GM18502 (cell line): ENCODE measurements at regions not wholly inside any gene's neighbourhood (a gene's known extent, or its start where the extent isn't known, plus 50 kb on each side); places are given as distances from the start of the nearest gene placed in this dataset.
"Not testable (repeated sequence)": the region's sequence is repeated elsewhere in the genome, so short reads cannot be mapped to it uniquely, and the experiment has no call there.

Experiments
- ATAC-seq: cut with Tn5 transposase; IDR thresholded peaks from one replicate; pipeline ENCODE4 v1.9.1; 2021; ENCODE audit warnings: mild to moderate bottlenecking; ENCODE audit not compliant: unreplicated experiment, poor library complexity

DNA sequence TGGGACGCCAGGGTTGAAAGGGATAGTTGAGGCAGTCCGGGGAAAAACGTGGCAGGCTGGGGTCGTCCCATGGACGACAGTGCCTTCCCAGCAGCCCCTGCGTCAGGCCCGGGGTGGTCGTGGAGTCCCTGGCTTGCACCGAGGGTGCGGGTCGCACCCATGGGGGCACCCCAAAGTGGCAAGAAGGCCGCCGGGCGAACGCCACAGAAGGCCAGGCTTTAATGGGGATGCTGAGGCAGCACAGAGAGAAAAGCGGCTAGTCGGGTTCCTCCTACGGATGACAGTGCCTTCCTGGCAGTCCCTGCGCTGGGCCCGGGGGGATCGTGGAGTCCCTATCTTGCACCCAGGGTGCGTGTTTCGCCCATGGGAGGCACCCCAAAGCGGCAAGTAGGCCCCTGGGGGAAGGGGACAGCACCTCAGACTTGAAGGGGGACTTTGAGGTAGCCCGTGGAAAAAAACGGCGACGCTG, 158.6 kb upstream of the ALG10B start:
- ATAC-seq, result no peak

DNA sequence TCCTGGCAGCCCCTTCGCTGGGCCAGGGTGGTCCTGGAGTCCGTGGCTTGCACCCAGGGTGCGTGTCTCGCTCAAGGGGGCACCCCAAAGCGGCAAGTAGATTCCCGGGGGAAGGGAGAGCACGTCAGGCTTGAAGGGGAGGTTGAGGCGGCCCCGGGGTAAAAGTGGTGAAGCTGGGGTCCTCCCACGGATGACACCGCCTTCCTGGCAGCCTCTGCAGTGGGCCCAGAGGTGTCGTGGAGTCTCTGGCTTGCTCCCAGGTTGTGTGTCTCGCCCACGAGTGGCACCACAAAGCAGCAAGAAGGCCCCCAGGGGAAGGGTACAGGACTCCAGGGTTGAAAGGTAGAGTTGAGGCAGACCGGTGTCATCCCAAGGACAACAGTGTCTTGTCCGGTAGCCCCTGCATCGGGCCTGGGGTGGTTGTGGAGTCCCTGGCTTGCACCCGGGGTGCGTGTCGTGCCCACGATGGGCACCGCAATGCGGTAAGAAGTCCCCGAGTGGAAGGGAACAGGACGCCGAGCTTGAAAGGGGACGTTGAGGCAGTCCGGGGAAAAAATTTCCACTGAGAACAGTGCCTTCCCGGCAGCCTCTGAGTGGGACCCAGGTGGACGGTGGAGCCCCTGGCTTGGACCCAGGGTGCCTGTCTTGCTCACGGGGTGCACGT, 158.0 kb upstream of the ALG10B start:
- no peak for ATAC-seq

DNA sequence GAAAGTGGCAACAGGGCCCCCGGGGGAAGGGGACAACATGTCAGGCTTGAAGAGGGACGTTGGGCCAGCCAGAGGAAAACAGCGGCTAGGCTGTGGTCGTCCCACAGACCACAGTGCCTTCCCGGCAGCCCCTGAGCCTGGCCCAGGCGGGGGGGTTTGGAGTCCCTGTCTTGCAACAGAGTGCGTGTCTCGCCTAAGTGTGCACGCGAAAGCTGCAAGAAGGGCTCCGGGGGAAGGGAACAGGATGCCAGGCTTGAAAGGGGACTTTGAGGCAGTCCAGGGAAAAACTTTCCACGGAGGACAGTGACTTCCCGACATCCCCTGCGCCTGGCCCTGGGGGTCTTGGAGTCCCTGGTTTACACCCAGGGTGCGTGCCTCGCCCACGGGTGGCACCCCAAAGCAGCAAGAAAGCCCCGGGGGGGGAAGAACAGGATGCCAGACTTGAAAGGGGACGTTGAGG, 157.5 kb upstream of the ALG10B start:
- no peak for ATAC-seq

DNA sequence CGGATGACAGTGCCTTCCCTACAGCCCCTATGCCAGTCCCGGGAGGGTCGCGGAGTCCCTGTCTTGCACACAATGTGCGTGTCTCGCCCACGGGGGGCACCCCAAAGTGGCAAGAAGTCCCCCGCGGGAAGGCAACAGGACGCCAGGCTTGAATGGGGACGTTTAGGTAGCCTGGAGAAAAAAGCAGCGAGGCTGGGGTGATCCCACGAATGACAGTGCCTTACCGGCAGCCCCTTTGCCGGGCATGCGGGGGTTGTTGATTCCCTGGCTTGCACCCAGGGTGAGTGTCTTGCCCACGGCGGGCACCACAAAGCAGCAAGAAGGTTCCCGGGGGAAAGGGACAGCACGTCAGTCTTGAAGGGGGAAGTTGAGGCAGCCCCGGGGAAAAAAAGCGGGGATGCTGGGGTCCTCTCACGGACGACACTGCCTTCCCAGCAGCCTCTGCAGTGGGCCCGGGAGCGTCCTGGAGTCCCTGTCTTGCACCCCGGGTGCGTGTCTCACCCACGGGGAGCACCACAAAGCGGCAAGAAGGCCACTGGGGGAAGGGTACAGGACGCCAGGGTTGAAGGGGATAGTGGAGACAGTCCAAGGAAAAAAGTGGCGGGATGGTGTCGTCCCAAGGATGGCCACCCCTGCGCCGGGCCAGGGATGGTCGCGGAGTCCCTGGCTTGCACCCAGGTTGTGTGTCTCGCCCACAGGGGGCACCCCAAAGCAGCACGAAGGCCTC, 156.8 kb upstream of the ALG10B start:
- no peak for ATAC-seq

DNA sequence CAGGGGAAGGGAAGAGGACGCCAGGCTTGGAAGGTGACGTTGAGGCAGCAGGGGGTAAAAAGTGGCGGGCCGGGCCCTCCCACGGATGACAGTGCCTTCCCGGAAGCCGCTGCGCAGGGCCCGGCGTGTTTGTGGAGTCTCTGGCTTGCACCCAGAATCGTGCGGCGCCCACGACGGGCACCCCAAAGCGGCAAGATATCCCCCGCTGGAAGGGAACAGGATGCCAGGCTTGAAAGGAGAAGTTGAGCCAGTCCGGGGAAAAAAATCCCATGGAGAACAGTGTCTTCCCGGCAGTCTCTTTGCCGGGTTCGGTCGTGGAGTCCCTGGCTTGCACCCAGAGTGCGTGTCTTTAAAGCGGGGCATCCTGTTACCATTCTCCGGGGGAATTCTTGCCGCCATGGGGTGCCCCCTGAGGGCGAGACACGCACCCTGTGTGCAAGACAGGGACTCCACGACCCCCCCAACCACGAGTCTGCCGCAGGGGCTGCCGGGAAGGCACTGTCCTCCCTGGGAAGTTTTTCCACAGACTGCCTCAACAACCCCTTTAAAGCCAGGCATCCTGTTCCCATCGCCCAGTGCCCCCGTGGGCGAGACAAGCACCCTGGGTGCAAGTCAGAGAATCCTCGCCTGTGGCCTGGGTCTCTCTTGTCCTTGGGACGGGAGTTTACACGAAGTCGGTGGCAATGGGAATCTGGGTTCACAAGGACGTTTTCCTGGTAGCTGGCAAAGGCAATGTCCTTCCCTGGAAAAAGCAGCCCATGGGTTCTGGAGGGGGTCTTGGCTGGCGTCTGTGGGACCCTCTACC, 156.1 kb upstream of the ALG10B start:
- no peak for ATAC-seq

DNA sequence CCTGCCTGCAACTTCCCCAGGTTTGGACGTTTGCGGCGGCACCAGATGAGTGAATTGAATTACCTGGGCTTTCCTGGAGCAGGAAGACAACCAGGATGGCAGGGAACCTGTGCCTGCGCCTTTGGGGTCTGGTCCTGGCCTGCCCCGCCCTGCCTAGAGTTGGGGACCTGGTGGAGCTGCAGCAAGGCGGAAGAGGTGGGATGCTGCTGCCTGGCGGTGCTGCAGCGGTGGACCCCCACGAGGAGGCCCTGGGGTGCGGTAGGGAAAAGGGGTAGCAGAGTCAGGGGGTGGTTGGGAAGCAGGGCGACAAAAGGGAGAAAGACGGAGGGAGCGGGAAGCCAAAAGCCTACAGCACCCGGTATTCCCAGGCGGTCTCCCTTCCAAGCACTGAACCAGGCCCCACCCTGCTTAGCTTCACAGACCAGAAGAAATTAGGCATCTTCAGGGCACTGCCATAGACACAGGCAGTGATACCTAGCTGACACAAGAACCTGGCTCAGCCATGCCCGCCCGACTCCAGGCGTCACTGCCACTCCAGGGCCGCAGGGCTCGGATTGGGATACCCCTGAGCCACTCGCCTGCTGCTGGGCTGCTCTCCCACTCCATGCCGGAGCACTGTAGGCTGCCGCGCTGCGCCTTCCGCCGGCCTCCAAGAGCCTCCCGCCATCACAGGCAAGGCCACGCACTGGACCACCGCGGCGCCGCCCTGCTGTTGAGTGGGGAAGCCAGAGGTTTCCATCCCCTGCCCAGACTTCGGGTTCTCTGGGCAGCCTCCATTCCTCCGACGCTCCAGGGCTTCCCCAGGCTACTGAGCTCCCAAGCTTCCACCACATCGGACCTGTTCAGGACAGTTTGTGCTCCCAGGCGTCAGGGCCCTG, 155.2 kb upstream of the ALG10B start:
- no peak for ATAC-seq

DNA sequence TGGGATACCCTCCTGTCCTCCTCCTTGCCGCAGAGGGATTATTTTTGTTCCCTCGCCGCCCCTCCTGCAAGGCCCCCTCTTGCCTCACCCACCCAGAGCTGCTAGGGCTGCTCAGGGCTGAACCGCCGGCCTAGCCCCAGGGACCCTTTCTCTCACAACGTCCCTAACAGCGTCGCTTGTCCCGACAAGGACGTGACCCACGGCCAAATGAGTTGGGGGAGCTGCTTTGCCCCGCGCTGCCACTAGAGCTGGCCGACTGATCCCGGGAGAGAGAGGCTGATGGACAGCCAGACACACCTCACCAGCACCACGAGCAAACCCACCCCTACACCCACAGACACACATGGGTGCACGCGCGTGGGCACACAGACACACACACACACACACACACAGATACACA, 154.6 kb upstream of the ALG10B start:
- ATAC-seq, result no peak

DNA sequence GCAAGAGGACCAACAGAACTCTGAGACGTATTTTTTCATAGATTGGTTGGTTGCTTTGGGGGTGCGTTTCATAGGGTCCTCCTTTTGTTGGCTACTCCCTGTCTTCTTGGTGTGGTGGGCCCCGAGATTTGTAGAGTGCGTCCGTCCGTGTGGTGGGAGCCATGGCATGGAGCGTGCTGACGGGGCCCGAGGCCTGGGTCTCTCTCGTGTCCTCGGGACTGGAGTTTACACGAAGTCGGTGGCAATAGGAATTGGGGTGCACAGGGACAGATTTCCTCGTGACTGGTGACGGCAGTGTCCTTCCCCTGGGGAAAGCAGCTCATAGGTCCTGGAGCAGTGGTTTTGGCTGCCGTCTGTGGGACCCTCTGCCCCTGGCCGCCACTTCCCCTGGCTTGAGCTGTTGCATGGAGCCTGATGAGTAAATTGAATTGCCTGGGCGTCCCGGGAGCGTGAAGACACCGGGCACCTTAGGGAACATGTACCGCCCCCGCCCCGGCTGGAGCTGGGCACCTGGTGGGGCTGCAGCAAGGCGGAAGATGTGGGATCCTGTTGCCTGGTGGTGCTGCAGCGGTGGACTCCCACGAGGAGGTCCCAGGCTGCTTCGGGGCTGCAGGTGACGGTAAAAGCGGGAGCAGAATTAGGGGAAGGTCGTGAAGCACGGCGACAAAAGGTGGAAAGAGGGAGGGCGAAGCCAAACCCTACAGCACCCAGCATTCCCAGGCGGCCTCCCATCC, 153.7 kb upstream of the ALG10B start:
- no peak for ATAC-seq

DNA sequence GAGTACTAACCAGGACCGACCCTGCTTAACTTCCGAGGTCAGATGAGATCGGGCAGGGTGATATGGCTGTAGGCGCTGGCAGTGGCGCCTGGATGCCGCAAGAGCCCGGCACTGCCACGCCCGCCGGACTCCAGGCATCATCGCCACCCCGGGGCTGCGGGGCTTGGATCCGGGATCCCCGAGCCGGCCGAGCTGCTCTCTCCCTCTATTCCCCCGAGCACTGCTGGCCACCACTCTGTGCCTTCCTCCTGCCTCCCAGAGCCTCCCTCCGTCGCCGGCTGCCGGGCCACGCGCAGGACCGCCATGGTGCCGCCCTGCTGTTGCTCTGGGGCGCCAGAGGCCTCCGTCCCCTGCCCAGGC, 153.2 kb upstream of the ALG10B start:
- no peak for ATAC-seq

DNA sequence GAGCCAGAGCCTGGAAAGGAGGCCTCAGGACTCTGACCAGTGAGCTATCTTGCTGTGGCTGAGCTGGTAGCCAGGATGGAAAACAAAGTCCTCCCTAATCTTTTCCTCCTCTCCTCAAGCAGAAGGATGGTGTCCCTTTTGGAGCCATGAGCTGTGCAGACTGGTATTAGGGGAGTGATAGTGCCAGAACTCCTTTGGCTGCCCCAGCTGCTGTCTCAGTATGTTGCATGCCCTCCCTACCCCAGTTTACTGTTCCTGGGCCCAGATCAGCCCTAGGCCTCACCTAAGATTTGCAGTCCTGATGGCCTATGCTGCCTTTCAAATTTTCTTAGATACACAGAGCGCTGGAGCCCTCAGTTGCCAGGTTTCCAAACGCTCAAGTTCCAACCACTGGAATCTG, 150.3 kb upstream of the ALG10B start:
- no peak for ATAC-seq

DNA sequence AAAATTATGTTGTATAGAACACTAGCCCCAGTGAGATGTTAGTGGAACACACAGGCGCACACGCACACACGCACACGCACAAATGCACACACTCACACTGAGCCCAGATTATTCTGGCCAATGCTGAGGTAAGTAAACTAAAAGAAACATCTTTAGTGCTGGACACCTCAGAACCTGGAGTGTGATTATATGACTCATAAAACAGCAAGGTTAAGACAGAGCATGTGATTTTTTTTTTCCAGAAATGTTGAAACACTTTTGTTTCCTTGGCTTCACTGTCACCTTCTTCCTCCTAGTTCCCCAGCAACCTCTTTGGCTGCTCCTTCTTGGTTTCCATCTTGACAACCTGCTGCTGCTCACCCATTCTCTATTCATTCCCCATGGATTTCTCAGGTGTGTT, 141.0 kb upstream of the ALG10B start:
- ATAC-seq, result no peak

DNA sequence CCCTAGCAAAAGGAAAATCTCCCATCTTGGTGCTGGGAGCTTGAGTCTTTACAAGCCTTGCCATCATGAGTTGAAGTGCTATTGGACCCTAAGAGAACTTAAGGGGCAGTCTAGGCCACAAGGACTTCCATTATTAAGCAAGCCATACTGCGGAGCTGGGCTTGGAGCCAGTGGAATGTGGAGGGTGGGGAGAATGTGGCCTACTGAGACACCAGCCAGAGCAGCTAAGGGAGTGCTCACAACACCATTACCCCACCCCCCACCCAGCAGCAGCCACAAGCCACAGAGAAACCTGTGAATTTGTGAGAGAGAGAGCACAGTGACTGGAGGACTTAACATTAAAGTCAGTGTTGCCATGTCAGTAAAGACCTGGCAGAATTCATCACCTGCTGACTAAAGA, 133.0 kb upstream of the ALG10B start:
- not testable (repeated sequence) for ATAC-seq

DNA sequence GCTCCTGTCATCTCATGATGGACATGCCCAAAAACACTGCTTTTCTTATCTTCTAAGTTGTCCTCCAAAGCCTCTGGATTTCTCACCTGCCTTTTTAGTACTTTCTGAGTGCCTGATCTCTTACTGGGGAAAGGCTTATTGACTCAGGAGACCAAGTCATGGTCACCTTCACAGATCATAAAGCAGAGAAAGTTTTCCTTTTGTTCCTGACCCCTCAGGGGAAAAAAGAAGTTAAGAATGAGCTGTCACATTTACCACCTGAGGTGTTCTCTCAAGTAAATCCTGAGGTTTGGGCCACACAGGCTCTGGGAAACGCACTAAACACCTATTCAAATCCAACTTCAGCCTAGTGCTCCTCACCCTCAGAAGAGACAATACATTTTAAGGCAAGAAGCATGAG, 119.3 kb upstream of the ALG10B start:
- ATAC-seq, result not testable (repeated sequence)

DNA sequence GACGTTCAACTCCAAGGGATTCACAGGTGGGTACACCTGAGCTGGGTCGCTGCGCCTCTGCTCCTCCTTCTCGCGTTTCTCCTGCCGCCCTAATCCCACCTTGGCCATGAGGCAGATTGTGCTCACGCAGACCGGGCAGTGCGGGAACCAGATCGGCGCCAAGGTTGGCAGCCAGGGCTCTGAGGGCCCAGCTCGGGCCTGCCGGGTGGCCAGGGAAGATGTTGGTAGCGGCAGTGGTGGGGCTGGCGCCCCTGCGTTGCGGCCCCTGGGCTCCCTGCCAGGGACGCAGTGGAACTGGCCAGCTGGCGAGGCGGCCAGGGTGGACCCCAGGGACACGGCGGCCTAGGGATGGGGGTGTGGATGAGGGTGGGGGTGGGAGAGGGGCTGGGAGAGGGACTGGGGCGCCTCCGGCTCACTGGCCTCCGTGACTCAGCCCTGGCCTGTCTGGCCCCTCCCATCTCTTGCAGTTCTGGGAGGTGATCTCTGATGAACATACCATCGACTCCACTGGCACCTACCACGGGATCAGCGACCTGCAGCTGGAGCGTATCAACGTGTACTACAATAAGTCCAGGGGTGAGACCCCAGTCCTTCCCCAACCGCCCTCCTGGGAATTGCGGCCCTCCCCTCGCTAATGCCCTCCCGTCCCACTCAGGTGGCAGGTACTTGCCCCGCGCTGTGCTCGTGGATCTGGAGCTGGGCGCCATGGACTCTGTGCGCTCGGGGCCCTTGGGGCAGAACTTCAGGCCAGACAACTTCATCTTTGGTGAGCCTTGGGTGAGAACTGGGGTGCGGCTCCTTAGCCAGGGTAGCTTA, 114.9 kb upstream of the ALG10B start:
- ATAC-seq, result no peak

DNA sequence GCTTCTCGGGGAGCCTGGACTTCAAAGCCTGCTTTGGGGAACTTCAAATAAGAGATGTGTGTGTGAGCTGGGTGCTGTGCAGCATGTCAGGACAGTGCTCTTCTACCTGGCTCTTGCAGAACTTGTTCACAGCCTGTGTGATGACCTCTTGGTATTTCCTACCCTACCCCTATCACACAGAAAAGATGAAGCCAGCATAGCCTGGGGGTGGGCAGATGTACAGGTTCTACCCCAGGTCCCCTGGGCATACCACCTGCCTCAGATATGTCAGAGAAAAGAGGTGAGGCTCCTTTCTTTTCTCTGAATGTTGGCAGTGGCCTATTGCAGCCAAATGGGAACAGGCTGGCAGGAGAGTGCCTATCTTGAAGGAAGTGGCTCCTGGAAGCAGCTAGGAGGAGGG, 111.7 kb upstream of the ALG10B start:
- ATAC-seq, result no peak

DNA sequence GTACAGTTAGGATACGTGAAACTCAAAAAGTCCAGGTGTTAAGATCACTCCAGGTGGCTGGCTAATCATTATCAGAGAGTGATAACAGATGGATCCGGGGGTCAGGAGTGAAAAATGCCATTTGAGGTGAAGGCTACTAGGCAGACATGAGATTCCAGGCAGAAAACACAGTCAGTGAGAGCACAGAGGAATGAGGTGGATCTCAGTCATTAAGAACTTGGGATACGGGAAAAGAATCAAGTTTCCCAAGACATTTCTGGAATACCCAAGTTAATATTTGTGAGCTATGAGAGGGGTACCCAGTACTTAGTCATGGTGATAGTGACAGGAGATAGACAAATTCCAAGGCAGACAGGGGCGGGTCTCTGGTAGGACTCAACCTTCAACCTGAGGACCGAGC, 94.6 kb upstream of the ALG10B start:
- ATAC-seq, result no peak

DNA sequence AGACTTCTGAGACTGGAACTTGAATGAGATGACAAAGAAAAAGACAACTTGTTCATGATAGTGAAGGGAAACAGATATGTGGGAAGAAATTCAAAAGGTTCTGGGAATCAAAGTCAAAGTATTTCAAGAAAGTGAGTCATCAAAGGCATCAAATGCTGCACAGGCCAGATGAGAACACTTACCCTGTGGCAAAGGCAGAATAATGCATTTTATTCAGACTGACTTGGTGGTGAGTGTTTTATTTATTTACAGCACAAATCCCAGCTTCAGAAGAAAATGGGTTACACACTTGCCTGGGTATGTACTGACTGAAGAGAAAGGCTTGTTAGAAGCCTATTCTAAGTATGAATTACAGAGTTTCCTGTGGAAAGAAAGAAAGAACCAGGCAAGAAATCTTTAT, 78.2 kb upstream of the ALG10B start:
- not testable (repeated sequence) for ATAC-seq

DNA sequence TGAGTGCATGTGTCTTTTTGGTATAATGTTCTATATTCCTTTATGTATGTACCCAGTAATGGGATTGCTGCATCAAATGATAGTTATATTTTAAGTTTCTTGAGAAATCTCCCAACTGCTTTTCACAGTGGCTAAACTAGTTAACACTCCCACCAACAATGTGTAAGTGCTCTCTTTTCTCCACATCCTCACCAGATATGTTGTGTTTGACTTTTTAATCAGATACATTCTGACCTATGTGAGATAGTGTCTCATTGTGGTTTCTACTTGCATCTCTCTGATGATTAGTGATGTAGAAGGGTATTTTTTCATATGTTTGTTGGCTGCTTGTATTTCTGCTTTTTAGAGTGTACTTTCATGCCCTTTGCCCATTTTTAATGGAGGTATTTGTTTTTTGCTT, 62.8 kb upstream of the ALG10B start:
- ATAC-seq, result no peak

DNA sequence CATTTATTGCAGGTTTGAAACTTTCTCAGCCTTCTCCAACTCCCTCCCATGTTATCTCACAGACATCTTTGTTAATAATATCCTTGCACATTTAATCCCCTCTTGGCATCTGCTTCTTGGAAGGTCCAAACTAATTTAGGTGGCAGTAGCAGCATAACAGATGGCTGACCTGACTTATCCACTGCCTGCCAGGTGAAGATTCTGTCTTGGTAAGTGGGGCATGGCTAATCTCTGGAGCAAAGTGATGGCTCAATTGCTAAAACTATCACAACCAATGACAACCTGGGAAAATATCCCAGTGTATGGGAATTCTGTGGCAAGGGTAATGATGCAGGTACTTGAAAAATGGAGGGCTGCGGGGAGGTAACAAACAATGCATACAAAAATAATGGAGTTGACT, 58.2 kb upstream of the ALG10B start:
- no peak for ATAC-seq
